ENCODE measurements at regions not wholly inside any gene's neighbourhood (a gene's known extent, or its start where the extent isn't known, plus 50 kb on each side); places are given as distances from the start of the nearest gene placed in this dataset.

GRCh38 chr2:37549598-37549997 is 121.8 kb downstream of the CDC42EP3 start:
- DNase-seq, result no peak

GRCh38 chr2:37550190-37550589 is 121.3 kb downstream of the CDC42EP3 start:
- DNase-seq, result no peak

GRCh38 chr2:37551783-37552182 is 119.7 kb downstream of the CDC42EP3 start:
- DNase-seq, result no peak

- no peak for DNase-seq
Observed at GRCh38 chr2:37552339-37552738, 119.1 kb downstream of the CDC42EP3 start.

GRCh38 chr2:37553411-37554154 is 117.9 kb downstream of the CDC42EP3 start:
- DNase-seq, result no peak

- no peak for DNase-seq
Observed at GRCh38 chr2:37554155-37554510, 117.3 kb downstream of the CDC42EP3 start.

GRCh38 chr2:37554687-37555086 is 116.8 kb downstream of the CDC42EP3 start:
- DNase-seq, result no peak

GRCh38 chr2:37555457-37555856 is 116.0 kb downstream of the CDC42EP3 start:
- DNase-seq, result no peak

GRCh38 chr2:37556256-37556655 is 115.2 kb downstream of the CDC42EP3 start:
- DNase-seq, result no peak

GRCh38 chr2:37558623-37559022 is 112.8 kb downstream of the CDC42EP3 start:
- DNase-seq, result peak; percentile 75

- DNase-seq, result no peak
Observed at GRCh38 chr2:37560241-37560848, 111.1 kb downstream of the CDC42EP3 start.

- DNase-seq, result peak; percentile 73
Observed at GRCh38 chr2:37560863-37561614, 110.4 kb downstream of the CDC42EP3 start.

- peak; percentile 94 for DNase-seq
Observed at GRCh38 chr2:37561615-37562569, 109.5 kb downstream of the CDC42EP3 start.

GRCh38 chr2:37563375-37564015 is 107.9 kb downstream of the CDC42EP3 start:
- no peak for DNase-seq

- DNase-seq, result no peak
Observed at GRCh38 chr2:37564356-37564755, 107.1 kb downstream of the CDC42EP3 start.

GRCh38 chr2:37566517-37566981 is 104.9 kb downstream of the CDC42EP3 start:
- no peak for DNase-seq

GRCh38 chr2:37568565-37568964 is 102.9 kb downstream of the CDC42EP3 start:
- DNase-seq, result peak; percentile 36

- no peak for DNase-seq
Observed at GRCh38 chr2:37569131-37569823, 102.2 kb downstream of the CDC42EP3 start.

GRCh38 chr2:37569986-37570679 is 101.3 kb downstream of the CDC42EP3 start:
- no peak for DNase-seq

GRCh38 chr2:37570773-37571586 is 100.5 kb downstream of the CDC42EP3 start:
- DNase-seq, result peak; percentile 25

Measured in OCI-M1 (cell line).